Central memory CD4-positive, alpha-beta T cell (primary cell): ENCODE measurements at regions not wholly inside any gene's neighbourhood (a gene's known extent, or its start where the extent isn't known, plus 50 kb on each side); places are given as distances from the start of the nearest gene placed in this dataset.

Source experiments
- DNase-seq: peaks from one replicate; pipeline ENCODE4 v3.0.0; 2022

DNA sequence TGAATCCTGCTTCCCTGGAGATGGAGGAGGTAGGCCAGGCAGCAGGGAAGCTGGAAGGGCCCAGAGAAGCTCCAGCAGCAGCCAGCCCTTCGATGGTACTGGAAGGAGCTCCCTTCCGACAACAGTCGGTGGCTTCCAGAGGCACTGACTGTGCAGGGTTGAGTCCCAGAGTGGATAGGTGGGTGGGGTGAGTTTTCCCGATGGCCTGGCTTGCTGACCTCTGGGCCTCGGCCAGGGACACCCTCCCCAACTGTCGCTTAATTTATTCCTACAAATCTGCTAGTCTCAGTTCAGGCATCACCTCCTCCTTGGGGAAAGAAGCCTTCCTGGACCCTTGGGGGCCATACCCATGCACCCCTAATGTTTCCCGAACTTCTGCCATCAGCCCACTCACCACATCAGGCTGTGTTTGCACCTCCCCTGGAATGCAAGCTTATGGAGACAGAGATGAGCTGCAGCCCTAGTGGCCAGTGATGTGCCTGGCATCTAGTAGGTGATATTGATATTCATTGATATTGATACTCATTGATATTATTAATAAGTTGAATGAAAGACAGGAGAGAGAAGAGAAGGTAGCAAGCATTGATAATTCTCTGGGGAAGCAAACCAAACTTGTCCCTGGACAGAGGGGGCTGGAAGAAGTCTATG, 104.6 kb upstream of the BOD1 start:
- no peak for DNase-seq

DNA sequence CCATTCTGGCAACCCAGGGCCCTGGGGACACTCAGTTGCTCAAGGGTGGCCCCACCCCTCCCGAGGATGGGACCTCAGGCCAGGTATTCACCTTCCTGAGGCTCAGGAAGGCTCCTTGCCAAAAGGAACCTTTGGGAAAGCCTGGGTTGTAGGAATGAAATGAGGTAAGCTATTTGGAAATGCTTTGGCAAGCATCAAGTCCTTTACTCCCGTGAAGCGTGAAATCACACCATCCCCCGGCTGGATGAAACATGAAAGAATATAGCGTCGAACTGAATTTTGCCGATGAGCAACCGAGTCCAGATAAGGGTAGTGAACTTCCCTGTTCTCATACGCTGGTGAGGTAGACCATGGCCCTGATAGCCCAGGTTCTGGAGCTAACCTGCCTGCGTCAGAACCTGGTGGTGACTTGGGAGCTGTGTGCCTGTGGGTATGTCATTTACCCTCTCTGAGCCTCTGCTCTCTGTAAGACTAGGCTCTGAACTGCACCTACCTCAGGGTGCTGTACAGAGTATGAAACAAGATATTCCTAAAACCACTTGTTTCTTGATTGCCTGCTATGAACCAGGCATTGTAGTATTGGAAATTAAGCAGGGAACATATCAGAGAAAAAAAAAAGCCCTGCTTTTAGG, 105.3 kb upstream of the BOD1 start:
- DNase-seq = no peak

DNA sequence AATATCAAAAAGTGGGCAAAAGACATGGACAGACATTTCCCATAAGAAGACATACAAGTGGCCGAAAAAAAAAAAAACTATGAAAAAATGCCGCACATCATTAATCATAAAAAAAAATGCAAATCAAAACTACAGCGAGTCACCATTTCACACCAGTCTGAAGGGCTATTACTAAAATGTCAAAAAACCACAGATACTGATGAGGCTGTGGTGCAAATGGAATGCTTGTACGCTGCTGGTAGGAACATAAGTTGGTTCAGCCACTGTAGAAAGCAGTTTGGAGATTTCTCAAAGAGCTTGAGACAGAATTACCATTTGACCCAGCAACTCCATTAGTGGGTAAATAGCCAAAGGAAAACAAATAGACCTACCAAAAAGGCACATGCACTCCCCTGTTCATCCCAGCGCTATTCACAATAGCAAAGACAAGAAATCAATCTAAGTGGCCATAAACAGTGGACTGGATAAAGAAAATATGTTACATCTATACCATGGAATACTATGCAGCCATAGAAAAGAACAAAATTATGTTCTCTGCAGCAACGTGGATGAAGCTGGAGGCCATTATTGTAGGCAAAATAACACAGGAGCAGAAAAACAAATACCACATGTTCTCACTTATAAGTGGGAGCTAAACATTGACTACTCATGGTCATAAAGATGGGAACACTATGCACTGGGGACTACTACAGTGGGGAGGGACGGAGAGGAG, 110.6 kb upstream of the BOD1 start:
- DNase-seq = no peak

- no peak for DNase-seq
These were observed 111.7 kb upstream of the BOD1 start for GRCh38 chr5:173727839-173728778.

GRCh38 chr5:173729079-173729765, 112.8 kb upstream of the BOD1 start:
- no peak for DNase-seq

GRCh38 chr5:173730632-173731298, 114.3 kb upstream of the BOD1 start:
- no peak for DNase-seq

- no peak for DNase-seq
These were observed 116.6 kb upstream of the BOD1 start for GRCh38 chr5:173733021-173733420.

DNA sequence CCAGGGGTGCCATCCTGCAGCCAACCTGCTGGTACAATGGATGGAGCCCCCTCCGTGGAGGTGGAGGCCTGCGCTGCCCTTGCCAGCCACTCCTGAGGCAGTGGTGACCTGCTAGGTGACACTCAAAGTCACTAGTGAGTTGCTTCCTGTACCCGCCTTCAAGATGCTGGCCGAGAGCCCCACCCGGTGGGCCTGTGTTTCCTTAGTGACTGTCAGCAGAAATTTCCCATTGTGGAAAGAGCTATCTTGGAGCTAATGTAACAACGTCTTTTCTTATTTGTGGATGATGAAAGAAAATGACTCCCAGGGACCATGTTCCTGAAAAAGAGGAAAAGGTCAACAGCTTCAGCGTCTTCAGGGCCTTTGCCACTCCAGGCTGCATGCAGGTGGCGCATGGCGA, 117.0 kb upstream of the BOD1 start:
- no peak for DNase-seq

- no peak for DNase-seq
These were observed 117.5 kb upstream of the BOD1 start for GRCh38 chr5:173733831-173734501.

DNA sequence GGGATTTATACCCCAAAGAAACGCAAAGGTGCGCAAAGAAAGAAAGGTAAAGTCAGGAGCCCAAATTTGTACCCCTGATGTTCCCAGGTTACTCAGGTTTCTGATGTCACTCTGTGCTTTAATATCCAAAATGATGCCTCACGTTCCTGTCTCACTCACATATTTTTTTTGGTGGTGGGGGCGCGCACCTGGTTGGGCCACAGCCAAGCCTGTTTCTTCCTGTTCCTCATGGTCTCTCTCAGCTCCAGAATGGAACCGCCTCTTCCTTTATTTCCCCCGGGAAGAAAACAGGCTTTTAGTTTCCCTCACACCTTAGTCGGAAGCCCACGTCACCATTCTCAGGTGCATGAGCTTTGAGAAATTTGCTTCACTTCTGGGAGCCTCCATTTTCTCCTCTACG, 118.3 kb upstream of the BOD1 start:
- DNase-seq = no peak

DNA sequence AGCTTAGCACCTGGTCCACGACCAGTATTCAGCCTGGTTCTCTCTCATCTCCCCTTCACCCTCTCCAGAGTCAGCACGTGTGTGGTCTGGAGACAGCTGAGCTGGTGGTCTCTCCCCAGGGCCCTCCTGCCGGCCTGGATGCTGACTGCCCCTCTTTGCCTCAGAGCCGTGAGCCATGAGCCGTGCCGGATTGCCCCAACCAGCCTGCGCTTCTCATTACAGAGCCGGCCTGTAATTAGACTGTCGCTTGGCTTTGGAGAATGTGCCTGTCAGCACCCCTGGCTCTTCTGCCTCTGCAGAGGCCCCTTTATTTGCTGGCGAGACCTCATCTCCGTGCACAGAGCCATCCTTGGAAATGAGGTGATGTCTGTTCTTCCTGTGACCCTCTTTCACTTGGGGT, 118.7 kb upstream of the BOD1 start:
- DNase-seq = no peak

GRCh38 chr5:173735691-173736090, 119.2 kb upstream of the BOD1 start:
- no peak for DNase-seq

GRCh38 chr5:173736374-173736773, 119.9 kb upstream of the BOD1 start:
- no peak for DNase-seq

GRCh38 chr5:173736923-173737412, 120.5 kb upstream of the BOD1 start:
- no peak for DNase-seq

DNA sequence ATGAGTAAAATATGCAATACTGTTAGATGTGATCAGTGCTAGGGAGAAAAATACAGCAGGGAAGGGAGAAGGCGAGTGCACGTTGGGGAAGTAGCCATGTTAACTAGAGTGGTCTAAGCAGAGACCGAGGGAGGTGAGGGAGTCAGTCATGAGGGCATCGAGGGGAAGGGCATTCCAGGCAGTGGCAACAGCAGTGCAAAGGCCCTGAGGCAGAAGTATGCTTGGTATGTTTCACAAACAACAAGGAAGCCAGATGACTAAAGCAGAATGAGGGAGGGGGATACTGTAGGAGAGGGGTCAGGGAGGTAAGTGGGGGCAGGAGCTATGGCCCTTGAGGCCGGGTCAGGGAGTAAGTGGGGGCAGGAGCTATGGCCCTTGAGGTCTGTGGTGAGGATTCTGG, 123.3 kb upstream of the BOD1 start:
- DNase-seq = no peak

- DNase-seq = no peak
These were observed 124.0 kb upstream of the BOD1 start for GRCh38 chr5:173740400-173740799.

- no peak for DNase-seq
These were observed 124.6 kb upstream of the BOD1 start for GRCh38 chr5:173741087-173741486.

DNA sequence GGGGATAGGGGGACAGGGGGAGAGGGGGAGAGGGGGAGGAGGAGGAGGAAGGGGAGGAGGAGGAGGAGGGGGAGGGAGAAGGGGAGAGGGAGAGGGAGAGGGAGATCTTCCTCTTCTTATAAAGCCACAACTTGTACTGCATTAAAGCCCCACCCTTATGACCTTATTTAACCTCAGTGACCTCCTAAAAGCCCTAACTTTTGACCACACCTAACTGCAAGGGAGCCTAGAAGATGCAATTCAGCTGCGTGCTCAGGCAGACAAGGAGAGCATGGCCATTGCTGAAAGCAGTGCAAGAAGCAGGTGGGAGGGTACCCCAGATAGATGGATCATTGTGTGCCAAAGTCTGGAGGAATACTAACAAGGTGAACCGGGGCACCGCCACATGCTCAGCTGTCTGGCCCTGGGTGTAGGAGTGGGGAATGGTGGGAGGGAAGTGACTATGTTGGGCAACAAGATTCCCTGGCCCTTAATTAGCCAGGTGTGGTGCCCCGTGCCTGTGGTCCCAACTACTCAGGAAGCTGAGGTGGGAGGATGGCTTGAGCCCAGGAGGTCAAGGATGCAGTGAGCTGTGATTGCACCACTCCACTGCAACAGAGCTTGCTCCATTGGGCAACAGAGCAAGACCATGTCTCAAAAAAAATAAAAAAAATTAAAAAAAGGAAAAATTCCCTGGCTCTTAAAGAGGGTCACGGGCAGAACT, 125.4 kb upstream of the BOD1 start:
- no peak for DNase-seq

GRCh38 chr5:173742432-173742816, 126.0 kb upstream of the BOD1 start:
- DNase-seq = no peak

- no peak for DNase-seq
These were observed 127.3 kb upstream of the BOD1 start for GRCh38 chr5:173743641-173744343.
